NCI-H524 treated with DMSO at 0.1 percent for 48 hours (cell line): ENCODE measurements at regions not wholly inside any gene's neighbourhood (a gene's known extent, or its start where the extent isn't known, plus 50 kb on each side); places are given as distances from the start of the nearest gene placed in this dataset.
"Not testable (repeated sequence)": the region's sequence is repeated elsewhere in the genome, so short reads cannot be mapped to it uniquely, and the experiment has no call there.

ENCODE experiments used
- DNase-seq: peaks from one replicate; lab custom pipeline; 2025; lab: John Stamatoyannopoulos, UW

DNA sequence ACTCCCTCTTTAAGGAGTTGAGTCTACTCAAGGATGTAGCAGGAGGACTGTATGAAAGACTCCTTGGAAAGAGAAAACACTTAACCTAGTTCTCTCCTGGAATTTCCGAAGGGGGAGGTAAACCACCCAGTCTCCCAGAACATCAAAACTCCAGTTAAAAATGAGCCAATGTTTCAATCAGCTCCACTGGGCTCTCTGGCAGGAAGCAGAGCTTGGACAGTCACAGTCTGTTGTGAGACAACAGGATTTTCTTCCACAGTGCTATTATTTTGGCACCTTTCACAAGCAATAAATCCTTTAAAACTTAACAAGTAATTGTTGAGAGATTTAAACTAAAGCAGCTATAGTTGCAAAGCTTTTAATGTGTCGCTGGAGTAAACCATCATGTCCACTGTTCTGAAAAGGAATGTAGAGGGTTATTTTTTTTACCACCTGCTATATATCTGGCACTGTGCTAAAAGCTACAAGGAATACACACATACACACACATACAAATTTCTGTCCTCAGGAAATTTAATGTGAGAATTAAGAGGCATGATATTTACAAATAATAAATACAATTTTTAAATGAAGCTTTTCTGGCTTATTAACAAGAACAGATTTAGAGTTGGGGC lies 229.2 kb upstream of the INTU start:
- no peak for DNase-seq

DNA sequence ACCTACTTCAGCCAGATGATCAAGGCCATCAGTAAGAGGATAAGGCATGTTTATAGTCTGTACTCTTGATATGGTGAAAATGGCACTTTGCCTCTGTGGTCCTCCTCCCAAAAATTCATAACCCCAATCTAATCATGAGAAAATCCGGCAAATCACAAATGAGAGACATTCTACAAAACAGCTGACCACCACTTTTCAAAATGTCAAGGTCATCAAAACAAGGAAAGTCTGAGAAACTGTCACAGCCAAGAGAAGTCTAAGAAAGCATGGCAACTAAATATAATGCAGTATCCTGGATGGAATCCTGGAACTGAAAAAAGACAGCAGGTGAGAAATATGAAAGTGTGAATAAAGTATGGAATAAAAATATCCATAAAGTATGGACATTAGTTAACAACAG lies 226.6 kb upstream of the INTU start:
- DNase-seq = no peak

DNA sequence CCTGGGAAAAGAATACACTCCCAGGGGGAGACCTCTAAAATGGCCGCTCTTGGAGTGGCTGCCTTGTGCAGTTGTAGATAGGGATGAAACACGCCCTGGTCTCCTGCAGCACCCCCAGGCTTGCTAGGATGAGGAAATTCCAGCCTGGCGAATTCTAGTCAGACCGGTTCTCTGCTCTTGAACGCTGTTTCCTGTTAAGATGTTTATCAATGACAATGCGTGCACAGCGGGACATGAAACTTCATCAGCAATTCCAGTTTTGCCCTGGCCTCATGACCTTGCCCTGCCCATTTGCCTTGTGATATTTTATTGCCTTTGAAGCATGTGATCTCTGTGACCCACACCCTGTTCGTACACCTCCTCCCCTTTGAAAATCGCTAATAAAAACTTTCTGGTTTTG lies 225.2 kb upstream of the INTU start:
- DNase-seq = not testable (repeated sequence)

DNA sequence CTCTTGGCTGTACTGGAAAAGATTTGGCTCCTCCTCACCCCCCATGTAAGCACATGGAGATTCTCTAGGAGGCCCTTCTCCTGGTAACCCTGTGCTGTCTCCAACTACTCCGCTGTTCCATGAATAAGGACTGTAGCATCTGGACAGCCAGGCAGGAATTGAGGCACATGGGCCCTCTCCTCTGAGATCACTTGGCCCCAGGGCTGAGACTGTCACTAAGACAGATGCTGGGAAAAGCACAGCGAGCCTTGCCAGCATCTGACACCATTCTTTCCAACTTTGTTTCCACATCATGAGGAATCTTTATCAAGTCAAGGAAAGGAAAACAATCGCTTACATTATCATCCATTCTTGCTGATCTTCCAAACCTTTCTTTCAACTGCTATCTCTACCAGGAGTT lies 222.6 kb upstream of the INTU start:
- no peak for DNase-seq

- DNase-seq = no peak
These were observed 222.1 kb upstream of the INTU start for GRCh38 chr4:127410644-127411043.

DNA sequence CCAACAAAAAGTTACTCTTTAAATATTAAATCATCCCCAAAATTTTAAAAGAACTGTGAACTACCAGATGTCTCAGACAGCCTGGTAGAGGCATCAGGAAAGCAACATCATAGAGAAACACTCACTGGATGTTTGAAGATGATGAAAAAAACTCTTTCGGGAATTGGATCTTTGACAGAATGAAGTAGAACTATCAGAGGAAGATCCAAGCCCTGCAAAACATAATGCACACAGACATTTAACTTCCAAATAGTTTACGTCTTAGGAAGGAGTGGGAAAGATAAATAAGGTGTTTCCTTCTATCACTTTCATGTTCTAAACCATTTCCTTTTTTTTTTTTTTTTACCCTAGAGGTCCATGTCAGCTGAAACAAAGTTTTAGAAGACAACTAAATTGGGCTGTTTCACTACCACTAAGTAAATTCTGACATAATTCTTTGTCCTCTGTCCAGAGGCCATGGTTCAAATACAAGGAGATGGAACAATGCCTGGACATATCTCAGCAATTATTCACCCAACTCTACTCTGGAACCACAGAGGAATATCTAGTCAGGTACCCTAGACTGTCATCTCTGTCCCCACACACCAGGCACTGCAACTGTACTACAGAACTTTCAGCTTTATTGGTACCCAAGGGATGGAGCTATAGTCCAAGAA lies 217.7 kb upstream of the INTU start:
- DNase-seq = no peak

DNA sequence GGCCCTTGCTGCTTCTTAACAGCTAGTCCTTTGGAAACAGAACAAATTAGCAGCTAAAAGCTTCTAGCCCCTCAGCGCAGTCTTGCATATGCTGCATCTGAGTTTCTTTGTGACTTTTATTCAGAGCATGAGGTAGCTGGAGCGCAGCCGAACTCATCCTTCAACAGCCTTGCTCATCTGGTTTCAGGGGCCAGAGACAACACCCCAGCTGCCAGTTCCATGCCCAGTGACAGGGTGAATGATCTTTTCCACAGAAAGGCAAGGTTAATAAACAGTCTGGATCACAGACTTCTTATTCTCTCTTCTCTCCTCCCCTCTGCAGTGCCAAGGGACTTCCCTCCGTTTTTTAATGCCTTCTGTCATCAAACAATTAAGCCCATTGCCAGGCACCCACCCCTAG lies 216.6 kb upstream of the INTU start:
- DNase-seq = no peak

DNA sequence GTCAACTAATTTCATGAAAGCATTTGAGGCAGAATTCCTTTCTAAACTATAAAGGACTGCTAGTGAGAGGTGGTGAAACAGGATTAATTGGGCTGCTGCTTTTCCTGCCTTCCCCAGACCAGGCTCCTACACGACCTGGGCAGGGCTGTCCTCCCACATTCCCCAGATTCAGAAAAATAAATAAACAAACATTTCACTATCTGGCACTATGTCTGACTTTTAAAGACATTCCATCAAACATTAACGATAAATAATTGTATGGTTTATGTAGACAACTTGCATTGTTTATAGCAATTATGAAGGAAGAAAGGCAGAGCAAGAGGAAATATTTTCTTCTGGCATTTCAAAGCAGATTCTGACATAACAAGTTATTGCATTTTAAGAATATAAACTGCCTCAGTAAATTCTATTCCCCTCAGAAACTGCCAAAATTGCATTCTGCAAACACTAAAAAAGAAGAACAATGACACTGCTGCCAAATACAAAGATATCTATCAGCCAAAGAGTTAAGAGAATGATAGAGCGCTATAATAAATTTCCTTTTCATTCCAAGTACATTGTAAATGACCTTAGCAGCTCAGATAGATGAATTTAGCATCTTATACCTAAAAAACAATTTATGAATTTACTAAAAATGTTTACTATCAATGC lies 214.7 kb upstream of the INTU start:
- DNase-seq = no peak

- no peak for DNase-seq
These were observed 213.3 kb upstream of the INTU start for GRCh38 chr4:127419431-127419830.

DNA sequence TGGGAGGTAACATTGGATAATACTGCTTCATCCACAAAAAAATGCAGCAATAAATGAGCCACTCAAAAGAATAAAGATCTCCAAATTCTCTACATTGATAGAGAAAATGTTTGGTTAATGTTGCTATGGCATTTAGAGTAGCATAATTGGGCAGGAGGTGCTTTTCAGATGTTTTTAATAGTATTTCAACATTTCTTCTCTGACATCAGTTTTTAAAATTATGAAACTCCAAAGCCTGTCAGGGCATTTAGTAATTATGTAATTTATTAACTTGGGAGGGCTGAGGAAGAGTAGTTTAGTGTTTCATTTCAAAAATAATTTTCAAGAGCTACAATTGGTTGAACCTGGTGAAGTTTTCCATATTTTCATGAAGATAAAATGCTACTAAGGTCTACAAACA lies 211.3 kb upstream of the INTU start:
- no peak for DNase-seq

DNA sequence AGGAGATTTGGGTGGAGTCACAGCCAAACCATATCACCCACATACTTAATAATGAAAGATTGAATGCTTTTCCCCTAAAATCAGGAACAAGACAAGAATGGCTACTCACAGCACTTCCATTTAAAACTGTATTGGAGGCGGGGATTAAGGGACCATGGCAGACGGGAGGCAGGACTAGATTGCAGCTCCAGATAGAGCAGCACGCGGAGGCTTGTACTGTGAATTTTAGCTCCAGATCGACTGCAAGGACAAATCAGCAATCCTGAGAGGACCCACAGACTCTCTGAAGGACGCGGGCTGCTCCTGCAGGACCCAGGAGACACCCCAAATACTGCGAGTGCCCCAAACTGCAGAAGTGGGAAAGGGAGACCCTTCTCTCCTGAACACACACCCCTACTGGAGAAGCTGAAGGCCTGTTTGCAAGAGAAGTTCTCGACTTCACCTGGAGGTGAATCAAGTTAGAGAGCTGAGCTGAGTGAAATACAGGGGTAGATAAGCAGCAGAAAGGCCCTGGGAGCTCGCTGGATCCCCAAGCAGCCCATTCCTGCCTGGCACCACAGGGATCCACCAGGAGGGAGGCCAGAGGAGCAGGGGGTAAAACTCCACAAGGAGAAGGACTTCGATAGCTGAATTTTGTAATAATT lies 207.4 kb upstream of the INTU start:
- no peak for DNase-seq

DNA sequence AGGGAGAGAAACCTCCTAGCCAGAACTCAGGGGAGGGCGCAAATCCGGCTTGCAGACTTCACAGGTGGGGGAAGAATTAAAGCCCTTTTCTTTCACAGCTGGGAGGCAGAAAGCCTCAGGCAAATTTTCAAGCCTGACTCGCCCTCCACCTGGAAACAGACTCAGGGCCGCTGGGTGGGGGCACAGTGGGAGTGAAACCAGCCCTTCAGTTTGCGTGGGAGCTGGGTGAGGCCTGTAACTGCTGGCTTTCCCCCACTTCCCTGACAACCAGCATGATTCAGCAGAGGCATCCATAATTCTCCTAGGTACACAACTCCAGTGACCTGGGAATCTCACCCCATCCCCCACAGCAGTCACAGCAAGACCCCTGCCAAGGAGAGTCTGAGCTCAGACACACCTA lies 206.9 kb upstream of the INTU start:
- DNase-seq = no peak

DNA sequence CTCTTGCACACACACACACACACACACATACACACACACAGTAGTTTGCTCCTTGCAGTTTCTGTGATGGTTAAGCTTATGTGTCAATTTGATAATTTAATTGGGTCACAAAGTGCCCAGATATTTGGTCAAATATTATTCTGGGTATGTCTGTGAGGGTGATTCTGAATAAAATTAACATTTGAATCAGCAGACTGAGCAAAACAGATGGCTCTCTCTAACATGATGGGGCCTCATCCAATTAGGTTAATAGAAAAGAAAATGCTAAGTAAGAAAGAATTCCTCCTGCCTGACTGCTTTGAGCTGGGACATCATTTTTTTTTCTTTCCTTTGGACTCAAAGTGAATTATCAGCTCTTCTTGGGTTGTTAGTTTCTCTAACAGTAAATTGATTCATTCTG lies 191.2 kb upstream of the INTU start:
- DNase-seq = no peak

- no peak for DNase-seq
These were observed 187.3 kb upstream of the INTU start for GRCh38 chr4:127445471-127445870.

DNA sequence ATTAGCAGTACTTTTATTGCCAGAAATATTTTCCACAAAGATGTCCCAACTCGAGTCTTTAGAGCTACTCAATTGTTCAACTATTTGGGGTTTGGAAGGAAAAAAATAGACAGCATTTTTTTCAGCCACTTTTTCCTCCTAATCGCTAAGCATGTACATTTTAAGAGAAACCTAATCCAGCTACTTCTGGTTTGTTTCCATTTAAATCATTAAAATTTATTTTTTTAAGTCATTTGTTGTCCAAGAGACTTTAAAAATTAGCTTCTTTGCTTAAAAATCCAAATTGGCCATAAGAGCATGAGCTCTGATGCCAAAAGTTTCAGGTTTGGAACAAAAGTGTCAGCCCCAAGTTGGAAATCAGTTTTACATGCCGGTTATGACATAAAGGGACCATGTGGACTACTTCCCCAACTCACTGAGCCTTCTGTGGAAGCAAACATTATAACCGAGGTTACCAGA lies 186.3 kb upstream of the INTU start:
- no peak for DNase-seq

GRCh38 chr4:127448986-127449385 lies 183.8 kb upstream of the INTU start:
- DNase-seq = no peak

DNA sequence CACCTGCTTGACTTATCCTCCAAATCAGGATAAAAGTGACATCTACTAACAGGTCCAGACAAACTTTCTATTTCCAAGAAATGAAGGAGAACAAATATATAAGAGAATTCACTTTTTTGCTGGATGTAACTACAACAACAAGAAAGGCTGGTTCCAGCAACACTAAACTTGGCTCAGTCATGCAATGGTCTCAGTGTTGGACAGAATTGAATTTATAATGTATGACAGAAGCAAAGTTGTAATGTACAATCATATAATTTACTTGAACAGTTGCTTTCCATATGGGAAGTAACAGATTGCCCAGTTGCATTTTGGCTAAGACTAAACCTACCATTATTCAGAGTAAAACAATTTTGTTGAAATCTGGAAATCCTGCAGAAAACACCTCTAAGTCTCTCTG lies 183.3 kb upstream of the INTU start:
- DNase-seq = no peak

DNA sequence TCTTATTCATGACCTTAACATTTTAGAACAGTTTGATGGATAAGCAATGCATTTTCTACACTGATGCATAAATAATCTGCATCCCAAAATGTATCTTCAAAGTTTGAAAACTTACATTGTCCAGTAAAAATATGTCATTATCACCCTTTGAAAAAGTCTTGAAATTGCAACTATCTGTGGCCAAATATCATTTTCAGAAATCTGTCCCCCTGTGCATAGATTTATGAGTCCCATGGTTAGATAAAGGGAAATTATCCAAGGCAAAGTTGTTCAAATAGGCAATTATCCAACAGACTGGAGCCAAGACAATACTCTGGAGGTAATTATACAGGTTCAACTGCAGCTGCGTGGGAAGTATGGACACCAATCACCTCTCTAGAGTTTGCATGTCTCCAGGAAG lies 182.5 kb upstream of the INTU start:
- no peak for DNase-seq

DNA sequence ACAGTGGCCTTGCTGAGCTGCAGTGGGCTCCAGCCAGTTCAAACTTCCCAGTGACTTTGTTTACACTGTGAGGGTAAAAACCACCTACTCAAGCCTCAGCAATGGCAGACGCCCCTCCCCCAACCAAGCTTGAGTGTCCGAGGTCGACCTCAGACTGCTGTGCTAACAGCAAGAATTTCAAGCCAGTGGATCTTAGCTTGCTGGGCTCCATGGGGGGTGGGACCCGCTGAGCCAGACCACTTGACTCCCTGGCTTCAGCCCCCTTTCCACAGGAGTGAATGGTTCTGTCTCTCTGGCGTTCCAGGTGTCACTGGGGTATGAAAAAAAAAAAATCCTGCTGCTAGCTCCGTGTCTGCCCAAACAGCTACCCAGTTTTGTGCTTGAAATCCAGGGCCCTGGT lies 168.9 kb upstream of the INTU start:
- DNase-seq = no peak

GRCh38 chr4:127469542-127469941 lies 163.2 kb upstream of the INTU start:
- no peak for DNase-seq

DNA sequence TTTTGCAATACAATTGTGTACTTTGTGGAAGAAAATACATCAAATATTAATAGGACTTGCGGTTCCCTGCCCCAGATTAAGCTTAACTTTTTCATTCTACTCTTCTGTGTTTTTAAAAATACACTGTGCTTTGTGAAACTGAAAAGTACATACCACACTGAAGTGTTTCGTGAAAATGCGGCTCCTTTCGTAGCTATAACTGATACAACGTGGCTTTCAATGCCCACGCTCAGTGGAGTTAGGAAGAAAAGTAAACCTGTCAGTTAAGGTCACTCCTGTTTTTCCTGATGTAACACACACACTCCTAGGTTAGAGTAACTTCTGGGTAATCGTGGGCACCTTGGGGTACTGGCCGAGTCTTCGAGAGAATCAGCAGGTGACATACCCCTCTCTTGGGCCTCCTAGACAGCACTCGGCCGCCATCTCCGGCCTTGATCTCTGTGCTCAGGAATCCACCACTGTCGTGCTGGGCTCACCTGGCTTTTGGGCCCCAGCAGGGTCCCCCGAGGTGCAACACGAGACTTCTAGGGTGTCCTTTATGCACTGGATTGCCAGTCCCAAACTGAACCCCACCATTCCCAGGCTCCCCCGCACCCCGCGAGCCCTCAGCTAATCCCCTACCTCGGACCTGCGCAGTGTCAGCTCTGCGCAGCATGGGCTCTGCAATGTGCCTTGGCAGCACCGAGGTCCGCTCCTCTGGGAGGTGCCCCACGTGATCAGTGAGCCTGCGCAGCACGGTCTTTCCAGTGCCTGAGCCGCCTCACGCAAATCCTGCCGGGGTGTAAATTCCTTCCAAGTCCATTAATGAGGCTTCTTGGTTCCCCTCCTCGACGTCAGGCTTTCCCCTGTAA lies 162.6 kb upstream of the INTU start:
- no peak for DNase-seq

GRCh38 chr4:127478271-127478670 lies 154.5 kb upstream of the INTU start:
- not testable (repeated sequence) for DNase-seq
